ENCODE measurements at regions not wholly inside any gene's neighbourhood (a gene's known extent, or its start where the extent isn't known, plus 50 kb on each side); places are given as distances from the start of the nearest gene placed in this dataset.

- DNase-seq: no peak
- Histone ChIP-seq H3K4me3 (no peak overlapping the region), H3K27ac (no peak overlapping the region), H3K27me3 (no peaks in the 10 kb centered on the region), H3K9me3 (no peaks in the 10 kb centered on the region), H3K4me1 (peaks cover 18% of the 10 kb centered on the region), H3K36me3 (ENCODE audit: low read depth, missing control alignments) (no peaks in the 10 kb centered on the region)
- WGBS, 2 donors: 58 to 63% methylated on average over 3 of the region's 3 CpGs
- intact Hi-C loops (cut with DNase I; ENCODE audit: low total_unique reads): no loop called here
- TF ChIP-seq POLR2A (IDR thresholded peaks at IDR 0.05): no peak
- TF ChIP-seq CTCF (IDR thresholded peaks at IDR 0.05): no peak
Observed at GRCh38 chr14:22479776-22480464, 109.1 kb downstream of the DAD1 start.

GRCh38 chr14:22479132-22479531 lies 109.9 kb downstream of the DAD1 start:
- no peak overlapping the region for H3K27ac ChIP-seq
- no peaks in the 10 kb centered on the region for H3K36me3 ChIP-seq (ENCODE audit: low read depth, missing control alignments)
- H3K4me3 ChIP-seq: no peak overlapping the region
- 83 to 86% methylated on average over 6 of the region's 6 CpGs for WGBS, 2 donors
- H3K9me3 ChIP-seq: no peaks in the 10 kb centered on the region
- intact Hi-C loops (cut with DNase I; ENCODE audit: low total_unique reads): no loop called here
- H3K4me1 ChIP-seq: peaks cover 18% of the 10 kb centered on the region
- no peaks in the 10 kb centered on the region for H3K27me3 ChIP-seq
- no peak for DNase-seq
- TF ChIP-seq CTCF (IDR thresholded peaks at IDR 0.05): no peak
- TF ChIP-seq POLR2A (IDR thresholded peaks at IDR 0.05): no peak

DNA sequence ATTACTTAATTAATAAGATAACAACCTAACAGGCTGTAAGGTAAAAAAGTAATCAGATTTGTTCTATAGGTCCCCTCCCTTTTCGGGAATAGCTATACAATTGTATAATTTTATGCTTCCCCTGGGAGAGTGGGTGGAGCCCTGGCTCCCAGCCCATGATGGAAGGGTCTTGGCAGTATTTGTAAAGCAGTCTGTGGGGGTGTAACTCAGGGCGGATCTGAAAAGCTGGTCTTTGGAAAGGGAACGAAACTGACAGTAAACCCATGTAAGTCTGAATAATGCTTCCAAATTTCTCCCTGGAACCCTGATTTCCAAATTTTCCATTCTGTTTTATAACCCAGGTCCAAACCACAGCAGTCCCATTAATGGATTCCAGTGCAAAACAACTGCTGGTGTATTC lies 110.4 kb downstream of the DAD1 start:
- no peak for DNase-seq
- TF ChIP-seq CTCF (IDR thresholded peaks at IDR 0.05) (no peak), POLR2A (IDR thresholded peaks at IDR 0.05) (no peak)
- 26 to 29% methylated on average over 3 of the region's 3 CpGs for WGBS, 2 donors
- intact Hi-C loops (cut with DNase I; ENCODE audit: low total_unique reads): no loop called here
- H3K4me3 ChIP-seq: no peak overlapping the region
- no peaks in the 10 kb centered on the region for H3K36me3 ChIP-seq (ENCODE audit: low read depth, missing control alignments)
- no peak overlapping the region for H3K27ac ChIP-seq
- H3K4me1 ChIP-seq: peaks cover 18% of the 10 kb centered on the region
- H3K9me3 ChIP-seq: no peaks in the 10 kb centered on the region
- H3K27me3 ChIP-seq: no peaks in the 10 kb centered on the region

GRCh38 chr14:22478247-22478646 lies 110.8 kb downstream of the DAD1 start:
- intact Hi-C loops (cut with DNase I; ENCODE audit: low total_unique reads): no loop called here
- Histone ChIP-seq H3K36me3 (ENCODE audit: low read depth, missing control alignments) (no peaks in the 10 kb centered on the region), H3K4me3 (no peak overlapping the region), H3K27me3 (no peaks in the 10 kb centered on the region), H3K27ac (no peak overlapping the region), H3K9me3 (no peaks in the 10 kb centered on the region), H3K4me1 (peaks cover 18% of the 10 kb centered on the region)
- DNase-seq: no peak
- 74 to 82% methylated on average over 4 of the region's 4 CpGs for WGBS, 2 donors
- TF ChIP-seq CTCF (IDR thresholded peaks at IDR 0.05): no peak
- TF ChIP-seq POLR2A (IDR thresholded peaks at IDR 0.05): no peak

- Histone ChIP-seq H3K9me3 (no peaks in the 10 kb centered on the region), H3K36me3 (ENCODE audit: low read depth, missing control alignments) (no peaks in the 10 kb centered on the region), H3K4me3 (no peak overlapping the region), H3K27me3 (no peaks in the 10 kb centered on the region), H3K27ac (no peak overlapping the region), H3K4me1 (peaks cover 18% of the 10 kb centered on the region)
- no peak for TF ChIP-seq POLR2A (IDR thresholded peaks at IDR 0.05)
- no peak for TF ChIP-seq CTCF (IDR thresholded peaks at IDR 0.05)
- intact Hi-C loops (cut with DNase I; ENCODE audit: low total_unique reads): no loop called here
- no peak for DNase-seq
- 71 to 86% methylated on average over 5 of the region's 5 CpGs for WGBS, 2 donors
Observed at GRCh38 chr14:22477569-22478194, 111.3 kb downstream of the DAD1 start.
